ENCODE measurements at regions not wholly inside any gene's neighbourhood (a gene's known extent, or its start where the extent isn't known, plus 50 kb on each side); places are given as distances from the start of the nearest gene placed in this dataset.

GRCh38 chrX:96403446-96403845, 281.2 kb upstream of the DIAPH2 start:
- Histone ChIP-seq H3K4me3 (ENCODE audit: low read length) (no peak overlapping the region), H3K4me1 (ENCODE audit: control insufficient read depth in 2 of 2, insufficient read depth in 2 of 2, low read length in 2 of 2) (no peaks in the 10 kb centered on the region), H3K27ac (ENCODE audit: low read depth, low read length) (no peak overlapping the region), H3K27me3 (ENCODE audit: control insufficient read depth in 2 of 2, insufficient read depth in 2 of 2, low read length in 2 of 2) (no peaks in the 10 kb centered on the region), H3K9me3 (ENCODE audit: control insufficient read depth in 2 of 3, low read length in 3 of 3) (no peaks in the 10 kb centered on the region), H3K36me3 (ENCODE audit: control insufficient read depth in 2 of 3, insufficient read depth in 3 of 3, low read length in 3 of 3) (no peaks in the 10 kb centered on the region)
- ATAC-seq (no peak), DNase-seq (no peak)
- H3K4me1 Mint-ChIP-seq, result no peaks in the 10 kb centered on the region
- H3K36me3 Mint-ChIP-seq, result no peaks in the 10 kb centered on the region
- intact Hi-C loops (cut with micrococcal nuclease), result no loop called here
- H3K27me3 Mint-ChIP-seq, result peaks cover 0 to 7% (median 0%) of the 10 kb centered on the region in 5 donors
- no peak overlapping the region for H3K4me3 Mint-ChIP-seq
- POLR2A ChIA-PET, result no interaction called here
- H3K9me3 Mint-ChIP-seq, result peaks cover 0 to 3% (median 0%) of the 10 kb centered on the region in 11 donors
- CTCF ChIA-PET, result no interaction called here
- no peak overlapping the region for H3K27ac Mint-ChIP-seq

- DNase-seq, result no peak
- Mint-ChIP-seq H3K9me3 (no peaks in the 10 kb centered on the region), H3K4me1 (no peaks in the 10 kb centered on the region), H3K27me3 (peaks cover 0 to 7% (median 0%) of the 10 kb centered on the region in 5 donors), H3K36me3 (no peaks in the 10 kb centered on the region), H3K4me3 (peak overlapping the region in 1 of 10 donors; percentile 49), H3K27ac (no peak overlapping the region)
- Histone ChIP-seq H3K4me1 (ENCODE audit: control insufficient read depth in 2 of 2, insufficient read depth in 2 of 2, low read length in 2 of 2) (no peaks in the 10 kb centered on the region), H3K9me3 (ENCODE audit: control insufficient read depth in 2 of 3, low read length in 3 of 3) (no peaks in the 10 kb centered on the region), H3K27me3 (ENCODE audit: control insufficient read depth in 2 of 2, insufficient read depth in 2 of 2, low read length in 2 of 2) (no peaks in the 10 kb centered on the region), H3K36me3 (ENCODE audit: control insufficient read depth in 2 of 3, insufficient read depth in 3 of 3, low read length in 3 of 3) (no peaks in the 10 kb centered on the region), H3K4me3 (ENCODE audit: low read length) (no peak overlapping the region), H3K27ac (ENCODE audit: low read depth, low read length) (no peak overlapping the region)
- ChIA-PET POLR2A (no interaction called here), CTCF (no interaction called here)
- intact Hi-C loops (cut with micrococcal nuclease), result no loop called here
- ATAC-seq, result no peak
These were observed 278.8 kb upstream of the DIAPH2 start for GRCh38 chrX:96405842-96406241.

- no peak overlapping the region for H3K27ac Mint-ChIP-seq
- H3K9me3 Mint-ChIP-seq, result no peaks in the 10 kb centered on the region
- Histone ChIP-seq H3K9me3 (ENCODE audit: control insufficient read depth in 2 of 3, low read length in 3 of 3) (no peaks in the 10 kb centered on the region), H3K36me3 (ENCODE audit: control insufficient read depth in 2 of 3, insufficient read depth in 3 of 3, low read length in 3 of 3) (no peaks in the 10 kb centered on the region), H3K4me1 (ENCODE audit: control insufficient read depth in 2 of 2, insufficient read depth in 2 of 2, low read length in 2 of 2) (no peaks in the 10 kb centered on the region), H3K4me3 (ENCODE audit: low read length) (no peak overlapping the region), H3K27ac (ENCODE audit: low read depth, low read length) (no peak overlapping the region), H3K27me3 (ENCODE audit: control insufficient read depth in 2 of 2, insufficient read depth in 2 of 2, low read length in 2 of 2) (no peaks in the 10 kb centered on the region)
- intact Hi-C loops (cut with micrococcal nuclease), result no loop called here
- H3K27me3 Mint-ChIP-seq, result peaks cover 0 to 7% (median 0%) of the 10 kb centered on the region in 5 donors
- ATAC-seq, result no peak
- DNase-seq, result no peak
- H3K36me3 Mint-ChIP-seq, result no peaks in the 10 kb centered on the region
- ChIA-PET POLR2A (no interaction called here), CTCF (no interaction called here)
- H3K4me1 Mint-ChIP-seq, result no peaks in the 10 kb centered on the region
- H3K4me3 Mint-ChIP-seq, result no peak overlapping the region
These were observed 277.6 kb upstream of the DIAPH2 start for GRCh38 chrX:96407072-96407471.

GRCh38 chrX:96407501-96407900, 277.1 kb upstream of the DIAPH2 start:
- no peaks in the 10 kb centered on the region for H3K27me3 ChIP-seq (ENCODE audit: control insufficient read depth in 2 of 2, insufficient read depth in 2 of 2, low read length in 2 of 2)
- POLR2A ChIA-PET, result no interaction called here
- H3K27ac Mint-ChIP-seq, result no peak overlapping the region
- peaks cover 0 to 7% (median 0%) of the 10 kb centered on the region in 5 donors for H3K27me3 Mint-ChIP-seq
- no peaks in the 10 kb centered on the region for H3K36me3 Mint-ChIP-seq
- CTCF ChIA-PET, result no interaction called here
- intact Hi-C loops (cut with micrococcal nuclease), result no loop called here
- H3K4me1 ChIP-seq (ENCODE audit: control insufficient read depth in 2 of 2, insufficient read depth in 2 of 2, low read length in 2 of 2), result no peaks in the 10 kb centered on the region
- H3K4me1 Mint-ChIP-seq, result no peaks in the 10 kb centered on the region
- no peaks in the 10 kb centered on the region for H3K9me3 ChIP-seq (ENCODE audit: control insufficient read depth in 2 of 3, low read length in 3 of 3)
- no peak for ATAC-seq
- no peaks in the 10 kb centered on the region for H3K36me3 ChIP-seq (ENCODE audit: control insufficient read depth in 2 of 3, insufficient read depth in 3 of 3, low read length in 3 of 3)
- H3K4me3 ChIP-seq (ENCODE audit: low read length), result no peak overlapping the region
- DNase-seq, result no peak
- H3K27ac ChIP-seq (ENCODE audit: low read depth, low read length), result no peak overlapping the region
- no peaks in the 10 kb centered on the region for H3K9me3 Mint-ChIP-seq
- H3K4me3 Mint-ChIP-seq, result no peak overlapping the region

- Mint-ChIP-seq H3K27me3 (peaks cover 0 to 7% (median 0%) of the 10 kb centered on the region in 5 donors), H3K4me1 (no peaks in the 10 kb centered on the region), H3K36me3 (no peaks in the 10 kb centered on the region), H3K4me3 (no peak overlapping the region), H3K9me3 (no peaks in the 10 kb centered on the region), H3K27ac (no peak overlapping the region)
- Histone ChIP-seq H3K27me3 (ENCODE audit: control insufficient read depth in 2 of 2, insufficient read depth in 2 of 2, low read length in 2 of 2) (no peaks in the 10 kb centered on the region), H3K4me1 (ENCODE audit: control insufficient read depth in 2 of 2, insufficient read depth in 2 of 2, low read length in 2 of 2) (no peaks in the 10 kb centered on the region), H3K4me3 (ENCODE audit: low read length) (no peak overlapping the region), H3K9me3 (ENCODE audit: control insufficient read depth in 2 of 3, low read length in 3 of 3) (no peaks in the 10 kb centered on the region), H3K27ac (ENCODE audit: low read depth, low read length) (no peak overlapping the region), H3K36me3 (ENCODE audit: control insufficient read depth in 2 of 3, insufficient read depth in 3 of 3, low read length in 3 of 3) (no peaks in the 10 kb centered on the region)
- CTCF ChIA-PET, result no interaction called here
- POLR2A ChIA-PET, result no interaction called here
- ATAC-seq (no peak), DNase-seq (no peak)
- intact Hi-C loops (cut with micrococcal nuclease), result no loop called here
These were observed 276.7 kb upstream of the DIAPH2 start for GRCh38 chrX:96407981-96408380.

GRCh38 chrX:96410927-96411326, 273.7 kb upstream of the DIAPH2 start:
- Mint-ChIP-seq H3K27me3 (peaks cover 0 to 4% (median 0%) of the 10 kb centered on the region in 5 donors), H3K4me3 (no peak overlapping the region), H3K27ac (no peak overlapping the region), H3K9me3 (no peaks in the 10 kb centered on the region), H3K4me1 (no peaks in the 10 kb centered on the region), H3K36me3 (no peaks in the 10 kb centered on the region)
- DNase-seq (no peak), ATAC-seq (no peak)
- no peaks in the 10 kb centered on the region for H3K36me3 ChIP-seq (ENCODE audit: control insufficient read depth in 2 of 3, insufficient read depth in 3 of 3, low read length in 3 of 3)
- H3K9me3 ChIP-seq (ENCODE audit: control insufficient read depth in 2 of 3, low read length in 3 of 3), result no peaks in the 10 kb centered on the region
- ChIA-PET CTCF (no interaction called here), POLR2A (no interaction called here)
- no peaks in the 10 kb centered on the region for H3K4me1 ChIP-seq (ENCODE audit: control insufficient read depth in 2 of 2, insufficient read depth in 2 of 2, low read length in 2 of 2)
- no peaks in the 10 kb centered on the region for H3K27me3 ChIP-seq (ENCODE audit: control insufficient read depth in 2 of 2, insufficient read depth in 2 of 2, low read length in 2 of 2)
- no peak overlapping the region for H3K4me3 ChIP-seq (ENCODE audit: low read length)
- H3K27ac ChIP-seq (ENCODE audit: low read depth, low read length), result no peak overlapping the region
- intact Hi-C loops (cut with micrococcal nuclease), result no loop called here

- Histone ChIP-seq H3K4me3 (ENCODE audit: low read length) (no peak overlapping the region), H3K36me3 (ENCODE audit: control insufficient read depth in 2 of 3, insufficient read depth in 3 of 3, low read length in 3 of 3) (no peaks in the 10 kb centered on the region), H3K9me3 (ENCODE audit: control insufficient read depth in 2 of 3, low read length in 3 of 3) (no peaks in the 10 kb centered on the region), H3K4me1 (ENCODE audit: control insufficient read depth in 2 of 2, insufficient read depth in 2 of 2, low read length in 2 of 2) (no peaks in the 10 kb centered on the region), H3K27me3 (ENCODE audit: control insufficient read depth in 2 of 2, insufficient read depth in 2 of 2, low read length in 2 of 2) (no peaks in the 10 kb centered on the region), H3K27ac (ENCODE audit: low read depth, low read length) (no peak overlapping the region)
- ChIA-PET CTCF (no interaction called here), POLR2A (no interaction called here)
- Mint-ChIP-seq H3K4me3 (no peak overlapping the region), H3K36me3 (no peaks in the 10 kb centered on the region), H3K27ac (no peak overlapping the region), H3K27me3 (no peaks in the 10 kb centered on the region), H3K4me1 (no peaks in the 10 kb centered on the region), H3K9me3 (no peaks in the 10 kb centered on the region)
- ATAC-seq (no peak), DNase-seq (no peak)
- intact Hi-C loops (cut with micrococcal nuclease), result no loop called here
These were observed 266.9 kb upstream of the DIAPH2 start for GRCh38 chrX:96417695-96418094.

Data from naive thymus-derived CD4-positive, alpha-beta T cell (primary cell).